ENCODE measurements at regions not wholly inside any gene's neighbourhood (a gene's known extent, or its start where the extent isn't known, plus 50 kb on each side); places are given as distances from the start of the nearest gene placed in this dataset.

DNA sequence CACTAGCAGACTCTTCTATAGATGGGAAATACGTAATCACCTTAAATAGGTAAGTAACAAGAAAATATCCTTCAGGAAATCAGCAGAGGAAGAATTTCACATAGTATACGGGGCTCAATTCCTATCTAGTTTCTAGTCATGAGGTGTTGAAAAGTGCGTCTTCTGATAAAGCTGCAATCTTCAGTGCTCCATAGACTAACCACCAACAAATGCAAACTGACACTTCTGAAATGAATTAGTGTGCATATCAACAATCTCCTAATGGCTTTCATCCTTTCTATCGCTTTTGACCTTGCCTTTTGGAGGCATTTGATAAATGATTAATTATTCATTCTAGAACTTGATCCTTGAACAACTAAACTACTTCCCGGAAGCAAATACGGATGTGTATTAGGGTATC, 2306.6 kb upstream of the AGA start:
- DNase-seq (ENCODE audit: low read depth in 1 of 2, low spot score in 1 of 2): no peak
- TF ChIP-seq JUND (IDR thresholded peaks at IDR 0.05; ENCODE audit: low read depth): no peak
- in situ Hi-C loops (cut with HindIII; ENCODE audit: low pct_unique_long_range_greater_than_20kb, low sequenced_read_pairs): no loop called here

DNA sequence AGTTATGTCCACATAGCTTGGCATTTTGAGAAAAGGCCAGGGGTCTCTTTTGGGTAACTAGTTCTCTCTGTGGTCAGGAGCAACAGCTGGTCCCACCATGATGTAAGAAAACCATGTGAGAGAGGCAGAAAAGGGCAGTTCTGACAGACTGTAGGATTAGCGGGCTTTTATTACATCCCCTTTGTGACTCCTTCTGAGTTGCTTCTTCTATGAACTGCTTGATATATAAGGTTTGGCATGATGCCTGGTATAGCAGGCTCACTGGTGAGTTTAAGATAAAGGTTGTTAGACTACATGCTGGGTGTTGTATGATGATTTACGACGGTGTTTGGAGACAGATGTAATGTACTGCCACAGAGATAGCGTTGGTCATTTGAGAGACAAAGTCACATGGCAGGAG, 2308.1 kb upstream of the AGA start:
- in situ Hi-C loops (cut with HindIII; ENCODE audit: low pct_unique_long_range_greater_than_20kb, low sequenced_read_pairs): no loop called here
- DNase-seq (ENCODE audit: low read depth in 1 of 2, low spot score in 1 of 2): no peak
- no peak for TF ChIP-seq JUND (IDR thresholded peaks at IDR 0.05; ENCODE audit: low read depth)

DNA sequence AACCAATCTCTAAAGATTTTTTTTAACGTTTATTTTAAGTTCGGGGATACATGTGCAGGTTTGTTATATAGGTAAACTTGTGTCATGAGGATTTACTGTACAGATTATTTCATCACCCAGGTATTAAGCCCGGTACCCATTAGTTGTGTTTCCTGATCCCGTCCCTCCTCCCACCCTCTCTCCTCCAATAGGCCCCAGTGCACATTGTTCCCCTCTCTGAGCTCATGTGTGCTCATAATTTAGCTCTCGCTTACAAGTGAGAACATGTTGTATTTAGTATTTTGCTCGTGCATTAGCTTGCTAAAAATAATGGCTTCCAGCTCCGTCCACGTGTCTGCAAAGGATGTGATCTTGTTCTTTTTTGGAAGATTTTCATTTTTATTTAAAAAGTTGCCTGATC, 2309.4 kb upstream of the AGA start:
- in situ Hi-C loops (cut with HindIII; ENCODE audit: low pct_unique_long_range_greater_than_20kb, low sequenced_read_pairs): no loop called here
- no peak for TF ChIP-seq JUND (IDR thresholded peaks at IDR 0.05; ENCODE audit: low read depth)
- DNase-seq (ENCODE audit: low read depth in 1 of 2, low spot score in 1 of 2): no peak

DNA sequence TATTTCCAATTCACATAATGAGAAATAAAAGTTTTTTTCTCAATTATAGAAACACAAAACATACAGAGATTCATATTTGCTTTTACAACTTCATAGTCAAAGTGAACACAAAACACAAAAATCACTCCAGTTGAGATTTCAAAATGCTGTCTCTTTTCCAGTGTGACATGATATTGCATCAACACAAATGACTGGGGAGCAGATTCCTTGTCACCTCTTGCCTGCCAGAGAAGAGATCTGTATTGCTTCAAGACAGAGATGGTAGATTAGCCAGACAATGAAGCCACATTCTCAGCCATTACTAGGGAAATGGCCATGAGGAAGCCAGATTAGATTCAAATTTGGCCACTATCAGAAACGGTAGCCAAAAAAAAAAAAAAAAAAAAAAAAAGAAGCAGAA, 2313.1 kb upstream of the AGA start:
- in situ Hi-C loops (cut with HindIII; ENCODE audit: low pct_unique_long_range_greater_than_20kb, low sequenced_read_pairs): no loop called here
- TF ChIP-seq JUND (IDR thresholded peaks at IDR 0.05; ENCODE audit: low read depth): no peak
- DNase-seq (ENCODE audit: low read depth in 1 of 2, low spot score in 1 of 2): no peak

DNA sequence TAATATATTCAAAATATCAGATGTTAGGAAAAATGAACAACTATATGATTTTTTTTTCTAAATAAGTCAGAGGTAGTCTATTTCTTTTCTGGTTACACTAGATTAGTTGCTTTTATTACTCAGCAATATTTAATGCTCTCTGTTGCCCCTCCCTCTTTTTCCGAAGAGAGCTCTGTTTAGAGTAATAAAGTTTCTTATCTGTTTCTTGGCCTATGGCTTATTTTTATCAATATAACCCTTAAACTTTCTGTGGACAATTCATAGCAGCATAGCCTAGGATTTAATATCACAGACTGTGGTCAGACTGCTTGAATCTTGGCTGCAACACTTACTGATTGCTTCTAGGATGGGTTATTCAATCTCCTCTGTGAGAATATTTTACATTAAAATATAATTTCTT, 2315.4 kb upstream of the AGA start:
- DNase-seq (ENCODE audit: low read depth in 1 of 2, low spot score in 1 of 2): no peak
- in situ Hi-C loops (cut with HindIII; ENCODE audit: low pct_unique_long_range_greater_than_20kb, low sequenced_read_pairs): no loop called here
- no peak for TF ChIP-seq JUND (IDR thresholded peaks at IDR 0.05; ENCODE audit: low read depth)

DNA sequence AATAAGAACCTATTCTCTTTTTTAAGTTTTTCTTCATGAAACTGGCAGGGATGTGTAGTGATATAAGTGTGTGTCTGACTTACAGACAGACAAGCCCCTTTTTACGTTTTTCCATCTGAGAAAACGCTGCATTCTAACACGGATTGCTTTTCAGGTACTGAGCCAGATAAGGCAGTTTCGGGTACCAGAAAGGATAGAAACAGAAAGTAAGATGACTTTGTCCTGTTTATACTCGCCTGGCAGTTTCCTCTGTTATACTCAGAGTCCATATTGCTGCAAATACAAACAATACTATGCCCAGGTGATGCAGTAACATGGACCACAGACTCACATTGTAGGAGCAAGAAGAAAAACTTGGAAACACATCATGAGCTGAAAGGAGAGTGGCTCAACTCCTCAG, 2320.6 kb upstream of the AGA start:
- in situ Hi-C loops (cut with HindIII; ENCODE audit: low pct_unique_long_range_greater_than_20kb, low sequenced_read_pairs): no loop called here
- no peak for DNase-seq (ENCODE audit: low read depth in 1 of 2, low spot score in 1 of 2)
- TF ChIP-seq JUND (IDR thresholded peaks at IDR 0.05; ENCODE audit: low read depth): no peak

DNA sequence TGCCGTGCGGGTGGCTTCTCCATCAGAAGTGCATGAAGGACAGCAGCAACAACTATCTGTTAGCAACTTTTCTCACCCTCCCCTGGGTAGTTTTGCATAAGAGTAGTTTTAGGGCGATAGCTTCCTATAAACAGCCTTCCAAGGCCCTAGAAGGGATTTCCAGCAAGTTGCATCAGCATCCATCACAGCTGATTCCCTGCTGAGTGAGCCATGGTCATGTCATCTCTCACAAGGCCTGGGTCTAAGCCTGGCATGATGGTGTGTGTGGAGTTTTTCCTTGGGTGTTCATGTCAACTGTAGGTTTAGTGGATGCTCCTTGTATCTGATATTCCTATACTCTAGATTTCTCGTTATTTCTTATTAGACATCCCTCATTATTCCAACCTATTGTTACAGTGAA, 2324.7 kb upstream of the AGA start:
- no peak for TF ChIP-seq JUND (IDR thresholded peaks at IDR 0.05; ENCODE audit: low read depth)
- DNase-seq (ENCODE audit: low read depth in 1 of 2, low spot score in 1 of 2): no peak
- in situ Hi-C loops (cut with HindIII; ENCODE audit: low pct_unique_long_range_greater_than_20kb, low sequenced_read_pairs): no loop called here

DNA sequence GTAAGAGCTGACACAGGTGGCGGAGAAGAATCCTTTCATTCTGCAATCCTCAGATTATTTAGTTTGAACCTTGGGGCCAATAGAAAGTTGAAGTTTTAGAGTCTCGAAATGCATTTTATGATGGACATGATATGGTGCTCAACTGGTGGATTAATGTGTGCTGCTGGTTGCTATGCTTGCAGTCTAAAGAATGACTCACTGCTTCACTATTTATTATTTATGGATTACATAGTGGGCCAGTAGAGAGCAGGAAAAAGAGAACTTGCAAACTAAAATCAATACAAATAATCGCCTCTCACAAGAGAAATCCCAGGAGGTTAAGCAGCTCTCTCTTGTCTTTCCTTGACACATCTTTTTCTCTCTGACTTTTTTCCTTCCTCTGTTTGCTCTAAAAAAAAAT, 2326.8 kb upstream of the AGA start:
- in situ Hi-C loops (cut with HindIII; ENCODE audit: low pct_unique_long_range_greater_than_20kb, low sequenced_read_pairs): no loop called here
- DNase-seq (ENCODE audit: low read depth in 1 of 2, low spot score in 1 of 2): no peak
- no peak for TF ChIP-seq JUND (IDR thresholded peaks at IDR 0.05; ENCODE audit: low read depth)

DNA sequence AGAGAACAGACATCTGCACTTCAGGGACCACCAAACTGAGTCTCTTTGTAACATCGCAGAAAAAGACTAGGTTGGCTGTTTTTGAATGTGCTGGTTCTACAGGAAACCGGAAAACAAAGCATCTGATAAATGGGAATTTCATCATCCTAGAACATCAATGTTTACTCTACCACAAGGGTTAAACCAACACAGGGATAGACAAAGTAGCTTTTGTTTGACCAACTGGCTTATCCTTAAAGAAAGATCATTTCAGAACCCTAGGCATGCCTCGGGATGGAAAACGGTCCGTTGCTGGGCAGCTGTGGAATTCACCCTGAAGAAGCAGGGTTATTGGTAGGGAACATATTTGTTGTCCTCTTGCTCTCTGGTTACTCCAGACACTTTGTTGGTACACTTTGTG, 2355.5 kb upstream of the AGA start:
- in situ Hi-C loops (cut with HindIII; ENCODE audit: low pct_unique_long_range_greater_than_20kb, low sequenced_read_pairs): no loop called here
- no peak for TF ChIP-seq JUND (IDR thresholded peaks at IDR 0.05; ENCODE audit: low read depth)
- DNase-seq (ENCODE audit: low read depth in 1 of 2, low spot score in 1 of 2): peak in 1 of 2 experiments; percentile 35

DNA sequence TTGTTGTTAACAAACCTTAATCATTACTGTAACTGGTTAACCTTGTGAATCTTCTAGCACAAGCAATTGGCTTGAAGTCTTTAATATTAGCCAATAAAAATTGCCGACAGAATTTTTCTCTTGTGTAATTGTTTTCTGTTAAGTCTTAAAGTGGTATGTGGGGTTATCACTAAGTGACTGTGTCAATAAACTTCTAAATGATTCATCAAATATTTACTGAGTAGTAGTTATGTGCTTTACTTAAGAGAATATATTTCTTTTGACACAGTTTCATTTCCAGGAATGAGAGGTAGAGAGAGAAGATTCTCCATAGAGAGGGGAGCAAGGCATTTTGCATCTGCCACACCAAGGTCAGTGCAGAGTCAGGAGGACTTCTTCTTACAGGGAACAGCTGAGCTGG, 2361.6 kb upstream of the AGA start:
- no peak for DNase-seq (ENCODE audit: low read depth in 1 of 2, low spot score in 1 of 2)
- TF ChIP-seq JUND (IDR thresholded peaks at IDR 0.05; ENCODE audit: low read depth): no peak
- in situ Hi-C loops (cut with HindIII; ENCODE audit: low pct_unique_long_range_greater_than_20kb, low sequenced_read_pairs): no loop called here

DNA sequence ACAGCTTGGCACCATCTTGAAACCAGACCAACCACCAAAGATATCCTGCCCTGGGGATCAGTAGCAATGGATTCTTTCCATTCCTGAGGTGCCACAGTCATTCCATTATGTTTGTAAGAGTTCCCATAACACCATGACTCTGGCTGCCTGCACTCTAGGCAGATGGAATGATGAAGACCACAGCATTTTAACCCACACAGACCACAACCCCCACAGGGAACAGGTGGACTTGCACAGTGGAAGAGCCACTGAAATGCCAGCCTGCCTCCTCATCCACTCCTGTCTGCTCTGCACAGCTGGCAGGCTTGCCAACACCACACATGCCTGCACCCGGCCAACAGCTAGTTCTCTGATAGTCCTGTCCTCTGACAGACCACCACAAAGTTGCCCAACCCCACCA, 2362.2 kb upstream of the AGA start:
- TF ChIP-seq JUND (IDR thresholded peaks at IDR 0.05; ENCODE audit: low read depth): no peak
- DNase-seq (ENCODE audit: low read depth in 1 of 2, low spot score in 1 of 2): peak in 1 of 2 experiments; percentile 58
- in situ Hi-C loops (cut with HindIII; ENCODE audit: low pct_unique_long_range_greater_than_20kb, low sequenced_read_pairs): no loop called here

DNA sequence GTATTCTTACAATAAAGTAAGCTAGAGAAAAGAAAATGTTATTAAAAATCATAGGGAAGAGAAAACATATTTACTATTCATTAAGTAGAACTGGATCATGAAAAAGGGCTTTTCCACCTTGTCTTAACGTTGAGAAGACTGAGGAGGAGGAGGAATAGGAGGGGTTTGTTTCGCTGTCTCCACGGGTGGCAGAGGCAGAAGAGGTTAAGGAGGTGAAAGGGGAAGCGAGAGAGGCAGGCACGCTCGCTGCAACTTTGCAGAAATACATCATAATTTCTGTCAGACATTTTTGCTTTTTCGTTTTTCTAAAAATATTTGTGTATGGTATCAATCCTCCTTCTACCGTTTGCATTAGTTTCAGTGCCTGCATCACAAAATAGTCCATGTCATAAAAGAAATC, 2375.1 kb upstream of the AGA start:
- no peak for DNase-seq (ENCODE audit: low read depth in 1 of 2, low spot score in 1 of 2)
- no peak for TF ChIP-seq JUND (IDR thresholded peaks at IDR 0.05; ENCODE audit: low read depth)
- in situ Hi-C loops (cut with HindIII; ENCODE audit: low pct_unique_long_range_greater_than_20kb, low sequenced_read_pairs): no loop called here

DNA sequence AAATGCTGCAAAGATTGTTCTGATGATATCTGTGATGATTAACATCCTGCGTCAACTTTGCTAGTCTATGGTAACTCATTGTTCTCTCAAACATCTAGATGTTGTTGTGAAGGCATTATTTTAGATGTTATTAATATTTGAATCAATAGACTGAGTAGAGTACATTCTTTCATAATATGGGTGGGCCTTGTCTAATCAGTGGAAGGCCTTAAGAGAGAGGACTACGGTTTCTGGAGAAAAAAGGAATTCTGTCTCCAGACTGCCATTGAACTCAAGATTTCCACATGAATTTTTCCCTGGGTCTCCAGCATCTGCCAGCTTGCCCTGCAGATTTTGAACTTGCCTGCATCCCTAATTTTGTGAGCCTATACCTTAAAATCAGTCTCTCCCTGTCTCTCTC, 2381.1 kb upstream of the AGA start:
- in situ Hi-C loops (cut with HindIII; ENCODE audit: low pct_unique_long_range_greater_than_20kb, low sequenced_read_pairs): no loop called here
- no peak for DNase-seq (ENCODE audit: low read depth in 1 of 2, low spot score in 1 of 2)
- no peak for TF ChIP-seq JUND (IDR thresholded peaks at IDR 0.05; ENCODE audit: low read depth)

DNA sequence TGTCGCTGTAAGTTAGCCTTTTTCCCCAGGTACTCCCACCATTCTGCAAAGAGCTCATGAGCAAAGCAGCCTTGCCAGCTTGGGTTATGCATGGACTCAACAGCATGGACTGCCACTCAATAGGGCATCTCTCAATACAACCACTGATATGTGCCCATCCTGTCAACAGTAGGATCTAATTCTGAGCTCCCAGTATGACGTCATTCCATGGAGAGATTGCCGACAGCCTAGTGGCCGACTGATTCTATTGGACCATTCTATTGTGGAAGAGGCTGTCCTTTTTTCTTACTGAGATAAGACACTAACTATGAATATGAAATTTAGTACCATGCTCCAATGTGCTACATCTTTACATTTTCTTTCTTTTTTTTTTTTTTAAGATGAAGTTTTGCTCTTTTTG, 2389.0 kb upstream of the AGA start:
- no peak for DNase-seq (ENCODE audit: low read depth in 1 of 2, low spot score in 1 of 2)
- TF ChIP-seq JUND (IDR thresholded peaks at IDR 0.05; ENCODE audit: low read depth): no peak
- in situ Hi-C loops (cut with HindIII; ENCODE audit: low pct_unique_long_range_greater_than_20kb, low sequenced_read_pairs): no loop called here
